ENCODE measurements at regions not wholly inside any gene's neighbourhood (a gene's known extent, or its start where the extent isn't known, plus 50 kb on each side); places are given as distances from the start of the nearest gene placed in this dataset.

- Histone ChIP-seq H3K27me3 (ENCODE audit: control insufficient read depth, insufficient read depth, low read length) (no peaks in the 10 kb centered on the region), H3K4me1 (ENCODE audit: control insufficient read depth, insufficient read depth, low read length) (no peaks in the 10 kb centered on the region), H3K9me3 (ENCODE audit: control insufficient read depth, insufficient read depth, low read depth, low read length) (no peaks in the 10 kb centered on the region), H3K4me3 (ENCODE audit: low read depth in 2 of 2, low read length in 2 of 2) (no peak overlapping the region), H3K27ac (ENCODE audit: low read length) (no peak overlapping the region), H3K36me3 (ENCODE audit: control insufficient read depth, insufficient read depth, low read length) (no peaks in the 10 kb centered on the region)
- intact Hi-C loops (cut with micrococcal nuclease; ENCODE audit: unreplicated experiment) (no loop called here), in situ Hi-C loops (cut with HindIII; ENCODE audit: low pct_unique_long_range_greater_than_20kb, low sequenced_read_pairs) (no loop called here)
- POLR2A ChIA-PET, result no interaction called here
- CTCF ChIA-PET, result no interaction called here
- no peak for ATAC-seq
- BruUV-seq (replicated peaks), result no TSS peak
- TF ChIP-seq REST (IDR thresholded peaks at IDR 0.05; ENCODE audit: insufficient read depth in 1 of 2, low read depth in 2 of 2, low read length in 1 of 2) (no peak), TCF7L2 (IDR thresholded peaks at IDR 0.05; ENCODE audit: low read depth, low read length) (no peak), POLR2AphosphoS5 (IDR thresholded peaks at IDR 0.05; ENCODE audit: low read depth, low read length) (no peak), SIN3A (IDR thresholded peaks at IDR 0.05; ENCODE audit: borderline replicate concordance, insufficient read depth, low read depth, low read length) (no peak), CTCF (IDR thresholded peaks at IDR 0.05) (no peak)
- no peak for DNase-seq (ENCODE audit: low read depth, low spot score)
These were observed 382.8 kb upstream of the NXPH2 start for GRCh38 chr2:139162957-139163356.

GRCh38 chr2:139162456-139162855, 382.3 kb upstream of the NXPH2 start:
- in situ Hi-C loops (cut with HindIII; ENCODE audit: low pct_unique_long_range_greater_than_20kb, low sequenced_read_pairs) (no loop called here), intact Hi-C loops (cut with micrococcal nuclease; ENCODE audit: unreplicated experiment) (no loop called here)
- Histone ChIP-seq H3K27me3 (ENCODE audit: control insufficient read depth, insufficient read depth, low read length) (no peaks in the 10 kb centered on the region), H3K27ac (ENCODE audit: low read length) (no peak overlapping the region), H3K4me1 (ENCODE audit: control insufficient read depth, insufficient read depth, low read length) (no peaks in the 10 kb centered on the region), H3K36me3 (ENCODE audit: control insufficient read depth, insufficient read depth, low read length) (no peaks in the 10 kb centered on the region), H3K4me3 (ENCODE audit: low read depth in 2 of 2, low read length in 2 of 2) (no peak overlapping the region), H3K9me3 (ENCODE audit: control insufficient read depth, insufficient read depth, low read depth, low read length) (no peaks in the 10 kb centered on the region)
- DNase-seq (ENCODE audit: low read depth, low spot score), result no peak
- BruUV-seq (replicated peaks), result no TSS peak
- no peak for TF ChIP-seq REST (IDR thresholded peaks at IDR 0.05; ENCODE audit: insufficient read depth in 1 of 2, low read depth in 2 of 2, low read length in 1 of 2)
- no peak for TF ChIP-seq TCF7L2 (IDR thresholded peaks at IDR 0.05; ENCODE audit: low read depth, low read length)
- TF ChIP-seq SIN3A (IDR thresholded peaks at IDR 0.05; ENCODE audit: borderline replicate concordance, insufficient read depth, low read depth, low read length), result no peak
- TF ChIP-seq POLR2AphosphoS5 (IDR thresholded peaks at IDR 0.05; ENCODE audit: low read depth, low read length), result no peak
- TF ChIP-seq CTCF (IDR thresholded peaks at IDR 0.05), result no peak
- no peak for ATAC-seq
- CTCF ChIA-PET, result no interaction called here
- POLR2A ChIA-PET, result no interaction called here
